Hindlimb muscle (tissue), 1 donor: ENCODE measurements at regions not wholly inside any gene's neighbourhood (a gene's known extent, or its start where the extent isn't known, plus 50 kb on each side); places are given as distances from the start of the nearest gene placed in this dataset.
"Not testable (repeated sequence)": the region's sequence is repeated elsewhere in the genome, so short reads cannot be mapped to it uniquely, and the experiment has no call there.

Experiments
- DNase-seq: peaks from one replicate; pipeline ENCODE4 v3.0.0-alpha.2; 2013

DNA sequence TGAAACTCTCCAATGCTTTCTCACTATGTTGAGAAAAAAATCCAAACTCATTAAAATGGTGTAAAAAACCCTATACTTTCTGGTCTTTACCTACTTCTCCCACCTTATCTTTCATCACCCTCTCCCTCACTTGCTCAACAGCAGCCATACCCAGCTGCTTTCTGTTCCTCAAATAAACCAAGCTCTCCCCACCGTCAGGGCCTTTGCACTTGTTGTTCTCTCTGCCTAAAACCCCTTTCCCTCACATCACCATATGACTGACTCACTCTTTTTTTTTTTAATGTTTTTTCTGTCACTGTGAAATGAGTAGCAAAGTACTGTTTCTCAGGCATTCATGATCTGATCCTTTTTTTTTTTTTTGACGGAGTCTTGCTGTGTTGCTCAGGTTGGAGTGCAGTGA, 122.3 kb upstream of the TMEM164 start:
- no peak for DNase-seq

DNA sequence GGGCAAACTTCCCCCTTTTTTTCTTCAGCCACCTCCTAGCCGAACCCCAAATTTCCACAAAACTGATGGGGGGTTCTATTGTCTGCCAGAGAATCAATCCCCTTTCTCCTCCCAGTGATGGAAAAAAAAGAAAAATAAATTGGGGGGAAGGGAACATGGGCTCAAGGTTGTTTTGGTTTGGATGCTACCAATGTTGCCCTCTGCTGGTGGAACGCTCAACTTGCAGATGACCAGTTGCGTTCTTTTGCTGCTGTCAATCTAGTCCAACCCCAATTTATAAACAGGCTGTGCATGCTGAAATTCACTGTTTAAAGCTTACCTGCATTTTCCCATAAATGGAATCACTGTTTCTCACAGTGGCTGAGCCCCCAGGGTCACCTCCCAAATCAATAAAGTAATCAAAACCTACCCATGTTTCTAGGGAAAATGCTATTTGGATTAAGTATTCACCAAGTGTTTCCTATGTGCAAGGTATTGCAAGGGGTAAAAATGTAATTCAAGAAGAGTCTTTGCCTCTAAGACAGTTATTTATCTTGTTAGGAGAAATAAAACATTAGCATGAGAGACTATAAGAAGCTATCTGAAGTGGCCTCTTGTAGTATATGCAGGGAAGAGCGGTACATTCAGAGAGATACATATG, 116.7 kb upstream of the TMEM164 start:
- DNase-seq, result no peak

DNA sequence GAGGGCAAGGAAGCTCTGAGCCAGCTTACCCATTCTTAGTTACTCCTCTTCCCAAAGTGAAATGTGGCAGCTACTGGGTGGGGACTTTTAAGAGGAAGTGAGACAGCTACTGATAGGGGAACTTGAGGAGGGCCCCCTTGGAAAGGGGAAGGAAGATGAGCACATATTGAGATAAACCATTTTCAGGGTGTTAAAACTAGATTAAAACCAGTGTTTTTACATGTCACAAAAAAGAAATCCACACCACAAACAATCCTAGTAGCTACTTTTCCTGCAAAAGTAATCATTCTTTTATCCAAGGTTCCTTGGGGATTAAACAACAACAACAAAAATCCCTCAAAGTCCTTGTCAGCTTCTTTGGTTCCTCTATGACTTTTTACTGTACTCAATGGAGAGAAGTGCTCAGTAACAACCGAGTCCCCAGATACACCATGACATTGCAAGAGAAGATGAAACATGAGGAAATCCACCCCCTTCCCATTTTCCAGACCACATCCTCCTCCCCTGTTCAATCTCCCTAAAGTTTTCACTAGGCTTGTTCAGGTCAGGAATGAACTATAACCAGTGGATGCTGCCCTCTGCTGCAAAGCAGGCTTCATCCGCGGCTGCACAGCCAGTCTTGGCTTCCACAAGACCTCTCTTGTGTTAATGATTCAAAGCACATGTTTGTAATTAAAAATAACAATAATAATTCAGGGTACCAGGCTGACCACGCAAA, 113.5 kb upstream of the TMEM164 start:
- DNase-seq, result no peak

DNA sequence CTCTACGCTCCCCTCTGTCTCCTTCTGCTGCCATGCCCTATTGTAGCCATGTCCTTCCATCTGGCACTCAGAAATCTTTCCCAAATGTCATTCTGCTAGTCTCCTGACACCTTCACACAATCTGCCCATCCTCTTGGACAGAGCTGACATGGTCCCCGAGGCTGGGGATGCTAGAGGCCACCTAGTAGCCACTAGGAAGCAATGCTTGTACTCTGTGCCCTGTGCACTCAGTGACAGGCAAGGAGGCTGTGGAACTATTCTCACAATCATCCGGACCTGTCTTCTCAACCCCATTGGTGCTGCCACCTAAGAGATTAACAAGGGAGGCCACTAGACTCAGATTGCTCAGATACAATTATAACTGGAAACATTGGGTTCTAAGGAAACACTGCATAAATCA, 112.6 kb upstream of the TMEM164 start:
- DNase-seq, result no peak

DNA sequence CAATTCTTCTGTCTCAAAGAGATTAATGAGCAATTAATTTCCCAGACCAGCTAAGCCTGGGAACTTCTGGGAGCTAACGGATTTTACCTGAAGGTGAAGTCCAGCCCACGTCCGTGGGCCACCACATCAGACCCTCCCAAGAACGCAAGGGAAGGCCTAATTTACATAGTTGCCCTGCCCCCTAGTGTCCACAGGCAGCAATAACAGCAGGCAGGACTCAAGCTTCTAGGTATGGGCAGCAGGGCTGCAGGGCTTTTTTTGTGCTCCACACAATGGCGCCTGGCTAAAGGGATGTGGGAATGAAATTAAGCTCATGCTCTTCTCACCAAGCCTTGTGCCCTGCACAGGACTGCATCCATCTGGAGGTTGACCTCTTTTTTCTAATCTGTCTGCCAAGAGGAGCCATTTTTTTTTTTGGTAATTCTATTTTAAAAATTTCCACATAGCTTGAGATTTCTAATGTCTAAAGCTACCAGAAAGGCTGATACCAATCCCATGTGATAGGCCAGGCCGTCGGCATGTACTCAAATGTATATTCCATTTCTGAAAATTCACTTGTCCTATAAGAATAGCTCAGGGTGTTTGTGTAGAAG, 111.9 kb upstream of the TMEM164 start:
- no peak for DNase-seq

DNA sequence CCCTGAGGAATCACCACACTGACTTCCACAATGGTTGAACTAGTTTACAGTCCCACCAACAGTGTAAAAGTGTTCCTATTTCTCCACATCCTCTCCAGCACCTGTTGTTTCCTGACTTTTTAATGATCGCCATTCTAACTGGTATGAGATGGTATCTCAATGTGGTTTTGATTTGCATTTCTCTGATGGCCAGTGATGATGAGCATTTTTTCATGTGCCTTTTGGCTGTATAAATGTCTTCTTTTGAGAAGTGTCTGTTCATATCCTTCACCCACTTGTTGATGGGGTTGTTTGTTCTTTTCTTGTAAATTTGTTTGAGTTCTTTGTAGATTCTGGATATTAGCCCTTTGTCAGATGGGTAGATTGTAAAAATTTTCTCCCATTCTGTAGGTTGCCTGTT, 106.9 kb upstream of the TMEM164 start:
- DNase-seq, result not testable (repeated sequence)

DNA sequence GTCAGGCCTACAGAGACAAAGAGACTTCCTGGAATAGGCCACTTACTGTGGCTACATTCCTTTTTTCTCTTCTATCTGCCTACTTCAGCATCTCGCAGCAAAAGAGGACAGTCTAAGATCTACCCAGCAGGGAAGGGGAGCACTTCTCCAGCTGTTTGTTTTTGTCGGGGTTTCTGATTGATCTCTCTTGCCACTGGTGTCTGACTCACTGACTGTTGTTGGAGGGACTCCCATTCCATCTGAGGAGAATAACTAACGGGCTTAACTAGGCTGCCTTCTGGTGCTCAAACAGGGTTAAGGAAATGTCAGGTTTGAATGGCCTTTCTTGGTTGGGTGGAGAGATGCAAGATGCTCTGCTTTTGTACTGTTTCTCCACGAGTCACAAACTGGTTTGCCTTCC, 100.2 kb upstream of the TMEM164 start:
- DNase-seq, result no peak

DNA sequence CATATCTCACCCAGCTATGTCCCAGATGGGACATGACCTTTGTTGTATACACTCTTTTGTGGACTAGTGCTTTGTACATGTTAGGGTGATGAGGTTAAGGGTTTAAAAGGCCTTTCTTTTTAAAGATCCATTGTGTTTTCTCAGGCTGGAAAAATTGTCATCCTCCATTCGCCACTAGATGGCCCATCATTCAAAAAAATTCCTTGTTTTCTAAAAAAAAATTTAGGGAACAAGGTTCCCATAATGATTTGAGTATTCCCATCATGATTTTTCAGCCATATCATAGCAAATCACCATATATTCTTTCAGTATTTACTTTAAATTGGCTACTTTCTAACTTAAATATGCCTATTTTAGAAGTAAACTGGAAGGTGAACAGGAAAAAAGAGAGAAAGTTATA, 91.9 kb upstream of the TMEM164 start:
- no peak for DNase-seq

DNA sequence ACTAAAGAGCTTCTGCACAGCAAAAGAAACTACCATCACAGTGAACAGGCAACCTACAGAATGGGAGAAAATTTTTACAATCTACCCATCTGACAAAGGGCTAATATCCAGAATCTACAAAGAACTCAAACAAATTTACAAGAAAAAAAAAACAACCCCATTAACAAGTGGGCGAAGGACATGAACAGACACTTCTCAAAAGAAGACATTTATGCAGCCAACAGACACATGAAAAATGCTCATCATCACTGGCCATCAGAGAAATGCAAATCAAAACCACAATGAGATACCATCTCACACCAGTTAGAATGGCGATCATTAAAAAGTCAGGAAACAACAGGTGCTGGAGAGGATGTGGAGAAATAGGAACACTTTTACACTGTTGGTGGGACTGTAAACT, 89.9 kb upstream of the TMEM164 start:
- DNase-seq, result not testable (repeated sequence)

DNA sequence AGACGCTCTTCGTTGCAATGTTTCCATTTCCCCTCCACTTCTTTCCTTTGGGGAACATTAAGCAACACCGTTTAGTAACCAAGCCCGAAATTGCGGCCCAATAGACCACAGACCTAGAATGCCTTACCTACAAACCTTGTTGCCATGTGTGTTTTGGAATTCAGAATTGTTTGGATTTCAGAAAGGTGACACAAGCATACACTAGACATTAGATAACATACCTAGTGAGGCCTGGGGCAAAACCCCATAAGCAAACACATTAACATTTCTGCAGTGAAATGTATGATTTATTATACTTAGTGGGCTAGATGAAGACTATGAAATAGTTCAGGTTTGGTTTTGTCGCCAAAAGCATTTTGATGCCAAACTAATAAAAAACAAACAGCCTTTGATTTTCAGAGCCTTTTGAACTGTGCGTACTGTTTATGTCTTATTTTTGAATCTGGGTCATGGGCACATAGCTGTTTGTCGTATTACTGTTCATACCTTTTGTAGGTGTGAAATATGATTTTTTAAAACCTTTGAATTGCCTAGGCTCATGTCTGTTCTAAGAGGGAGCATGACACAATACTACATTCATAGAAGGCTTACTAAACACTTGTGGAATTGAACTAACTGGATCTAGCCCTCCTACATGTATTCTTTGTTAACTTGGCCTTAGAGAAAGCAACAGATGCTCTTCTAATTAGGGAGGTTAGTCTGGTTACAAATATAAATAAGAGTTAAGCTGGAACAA, 88.6 kb upstream of the TMEM164 start:
- DNase-seq, result no peak

DNA sequence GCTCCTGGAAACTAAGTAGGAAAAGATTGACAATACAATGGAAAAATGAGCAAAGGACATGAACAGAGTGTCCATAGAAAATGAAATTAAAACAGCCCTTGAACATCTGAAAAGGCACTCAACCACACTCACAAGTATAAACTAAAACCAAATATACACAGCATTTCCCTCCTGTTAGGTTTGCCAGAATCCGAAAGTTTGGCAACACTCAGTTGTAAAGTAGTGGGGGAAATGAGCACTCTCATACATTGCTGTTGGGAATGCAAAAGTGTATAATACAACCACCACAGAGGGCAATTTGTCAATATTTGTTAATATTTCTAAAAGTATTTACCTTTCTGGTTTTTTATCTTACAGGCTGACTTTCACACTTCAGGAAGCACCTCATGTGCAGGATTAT, 84.2 kb upstream of the TMEM164 start:
- DNase-seq, result peak; percentile 11

DNA sequence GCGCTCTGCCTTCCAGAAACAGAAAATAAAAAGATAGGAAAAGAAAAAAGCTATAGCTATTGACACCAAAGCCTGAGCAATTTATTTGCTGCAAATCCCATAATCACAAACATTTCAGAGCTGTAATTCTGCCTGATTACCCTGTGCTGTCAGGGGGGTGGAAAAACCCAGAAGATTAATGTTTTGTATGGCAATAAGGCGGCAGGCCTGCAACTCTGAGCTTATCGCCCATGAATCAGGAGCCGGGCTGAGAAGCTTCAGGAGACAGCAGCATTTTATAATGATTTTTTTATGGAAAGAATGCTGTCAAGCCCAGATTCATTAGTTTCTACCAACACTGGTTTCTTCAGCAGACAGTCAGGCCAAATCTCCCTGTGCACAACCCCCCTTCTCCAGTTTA, 82.6 kb upstream of the TMEM164 start:
- DNase-seq, result no peak

DNA sequence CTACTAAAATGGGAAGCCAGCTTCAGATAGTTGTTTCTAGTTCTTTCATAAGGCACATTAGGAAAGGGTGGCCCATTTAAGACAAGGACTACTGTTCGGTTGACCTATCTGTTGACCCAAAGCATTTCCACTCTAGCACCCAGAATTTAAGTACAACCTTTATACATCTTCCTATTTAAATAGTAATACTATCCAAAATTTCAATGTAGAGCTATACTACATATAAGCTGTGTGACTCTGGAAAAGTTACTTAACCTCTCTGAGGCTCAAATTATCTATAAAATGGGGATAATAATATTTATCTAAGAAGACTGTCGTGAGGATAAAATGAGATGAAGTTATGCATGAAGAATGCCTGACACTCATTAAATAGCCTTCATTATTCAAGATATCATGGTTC, 82.0 kb upstream of the TMEM164 start:
- DNase-seq, result no peak

DNA sequence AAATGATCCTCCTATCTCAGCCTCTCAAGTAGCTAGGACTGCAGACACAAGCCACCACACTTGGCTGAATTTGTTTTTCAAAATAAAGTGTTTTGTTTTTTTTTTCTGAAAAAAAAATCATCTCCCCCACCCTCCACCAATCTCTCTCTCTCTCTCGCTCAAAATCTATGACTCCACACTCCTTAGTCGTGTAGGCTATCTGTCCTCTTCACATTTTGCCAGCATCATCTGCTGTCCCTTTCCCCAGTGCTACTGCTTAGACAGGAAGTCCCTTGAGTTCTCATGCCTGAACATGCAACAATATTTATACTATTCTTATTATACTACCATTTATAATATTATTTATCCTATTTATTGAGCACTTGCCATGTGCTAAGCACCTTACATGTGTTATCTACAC, 80.7 kb upstream of the TMEM164 start:
- DNase-seq, result no peak

DNA sequence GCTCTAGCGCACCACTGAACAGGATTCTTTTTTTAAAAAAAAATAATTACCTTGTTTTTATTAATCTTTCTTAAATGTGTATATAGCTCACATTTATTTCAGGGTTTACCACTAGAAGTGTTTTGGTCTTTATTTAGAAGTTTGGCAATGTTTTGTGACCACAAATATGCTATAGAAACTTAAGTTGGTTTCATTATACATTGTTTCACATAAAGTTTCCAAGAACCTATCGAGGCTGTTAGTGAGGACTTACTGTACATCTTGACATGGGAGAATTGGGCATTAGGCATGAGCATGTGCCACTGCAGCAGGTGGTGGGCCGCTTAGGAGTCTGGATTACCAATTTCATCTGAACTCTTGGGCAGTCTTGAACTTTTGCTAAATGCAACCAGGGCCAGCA, 77.9 kb upstream of the TMEM164 start:
- DNase-seq, result not testable (repeated sequence)

DNA sequence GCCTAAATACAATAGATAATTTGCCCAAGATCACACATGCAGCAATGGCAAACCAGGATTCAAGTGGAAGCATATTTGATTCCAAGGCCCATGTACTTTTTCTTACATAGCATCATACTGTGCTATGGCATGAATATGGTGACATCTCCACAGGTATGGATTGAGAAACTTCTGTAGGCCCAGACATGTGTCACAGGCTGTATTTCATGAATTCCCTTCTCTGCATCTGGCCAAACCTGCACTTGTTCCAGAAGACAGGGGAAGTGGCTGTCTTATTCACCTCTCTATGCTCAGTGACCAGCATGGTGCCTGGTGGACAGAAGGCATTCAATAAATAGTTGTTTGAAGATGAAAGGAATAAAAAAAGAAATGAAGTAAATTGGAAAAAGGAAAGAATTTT, 77.3 kb upstream of the TMEM164 start:
- DNase-seq, result no peak

DNA sequence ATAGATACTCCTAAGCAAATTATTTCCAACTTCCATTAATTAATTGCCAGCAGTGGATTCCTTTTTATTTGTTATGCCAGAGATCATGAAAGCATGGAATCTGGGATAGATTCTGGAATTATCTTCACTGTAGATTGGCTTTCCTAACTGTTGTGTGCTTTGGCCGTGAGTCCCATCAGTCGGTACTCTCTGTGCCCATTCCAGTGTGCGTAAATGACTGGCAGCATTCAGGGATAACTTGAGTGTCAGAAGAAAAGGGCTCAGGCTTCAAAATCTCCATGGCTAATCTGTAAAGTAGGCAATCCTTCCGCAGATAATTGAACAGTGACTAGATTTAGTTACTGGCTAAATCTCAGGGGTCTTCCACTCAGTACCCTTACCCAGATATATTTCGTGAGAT, 76.8 kb upstream of the TMEM164 start:
- no peak for DNase-seq

DNA sequence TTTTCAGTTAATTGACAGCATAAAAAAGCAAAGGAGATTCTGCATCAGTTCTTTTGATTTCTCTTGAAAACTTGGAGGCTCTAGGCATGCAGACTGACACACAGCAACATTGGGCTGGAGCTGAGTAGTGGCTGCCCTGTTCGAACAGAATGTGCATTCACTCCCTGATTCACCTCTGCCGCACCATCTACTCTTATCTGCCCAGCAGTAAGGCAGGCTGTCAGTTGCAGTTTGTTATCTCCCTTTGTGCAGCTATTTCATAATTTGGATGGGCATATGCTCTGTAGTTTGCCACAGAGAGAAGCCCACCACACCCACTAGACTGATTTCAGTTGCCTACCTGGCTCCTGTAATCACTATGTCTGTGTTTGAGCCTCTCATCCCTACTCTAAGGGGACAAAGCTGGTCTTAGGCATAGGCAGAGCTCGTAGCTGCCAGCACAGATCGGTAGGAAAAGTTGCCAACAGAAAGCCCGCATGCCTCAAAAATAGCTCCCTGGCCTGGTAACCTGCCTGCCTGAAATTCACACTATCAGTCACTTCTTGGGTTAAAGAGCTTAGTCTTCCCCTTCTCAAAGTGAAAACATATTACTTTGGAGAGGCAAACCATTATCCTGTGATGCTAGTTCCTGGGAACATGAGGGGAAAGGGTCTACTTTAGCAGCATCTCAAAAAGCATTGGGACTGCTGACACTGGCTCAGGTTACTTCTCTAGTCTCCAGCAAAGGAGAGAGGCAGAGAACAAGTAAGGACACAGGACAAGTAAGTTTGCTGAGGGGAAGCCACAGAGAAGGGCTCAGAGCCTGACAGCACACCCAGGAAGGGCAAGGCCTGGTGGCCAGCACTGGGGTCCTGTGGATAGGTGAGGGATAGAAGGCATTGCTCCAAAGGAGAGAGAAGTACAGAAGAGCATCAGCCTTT, 75.9 kb upstream of the TMEM164 start:
- DNase-seq, result no peak

DNA sequence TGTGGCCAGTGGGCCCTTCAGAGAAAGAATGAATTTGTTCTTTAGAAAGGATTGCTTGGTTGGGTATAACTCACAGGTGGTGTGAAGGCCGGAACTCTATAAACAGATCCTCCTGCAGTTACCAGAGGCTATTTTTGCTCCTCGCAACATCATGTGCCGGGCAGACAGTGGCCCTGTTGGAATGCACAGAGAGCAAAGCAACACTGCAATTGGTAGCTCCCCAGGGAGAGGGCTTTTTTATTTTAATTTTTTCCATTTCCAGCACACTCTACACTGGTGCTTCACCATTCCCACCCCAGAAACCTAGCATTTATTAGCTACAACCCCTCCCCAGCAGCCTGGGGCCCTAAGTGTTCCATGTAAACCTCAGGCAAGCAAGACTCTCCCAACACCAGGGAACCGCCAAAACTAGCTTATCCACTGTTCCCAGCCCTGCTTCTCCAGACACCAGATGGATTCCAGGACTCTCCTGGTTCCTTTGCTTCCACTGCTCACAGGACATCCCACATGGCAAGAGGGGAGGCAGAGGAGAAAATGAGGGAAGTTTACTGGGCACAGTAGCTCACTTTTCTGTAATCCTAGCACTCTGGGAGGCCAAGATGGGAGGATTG, 75.1 kb upstream of the TMEM164 start:
- no peak for DNase-seq

DNA sequence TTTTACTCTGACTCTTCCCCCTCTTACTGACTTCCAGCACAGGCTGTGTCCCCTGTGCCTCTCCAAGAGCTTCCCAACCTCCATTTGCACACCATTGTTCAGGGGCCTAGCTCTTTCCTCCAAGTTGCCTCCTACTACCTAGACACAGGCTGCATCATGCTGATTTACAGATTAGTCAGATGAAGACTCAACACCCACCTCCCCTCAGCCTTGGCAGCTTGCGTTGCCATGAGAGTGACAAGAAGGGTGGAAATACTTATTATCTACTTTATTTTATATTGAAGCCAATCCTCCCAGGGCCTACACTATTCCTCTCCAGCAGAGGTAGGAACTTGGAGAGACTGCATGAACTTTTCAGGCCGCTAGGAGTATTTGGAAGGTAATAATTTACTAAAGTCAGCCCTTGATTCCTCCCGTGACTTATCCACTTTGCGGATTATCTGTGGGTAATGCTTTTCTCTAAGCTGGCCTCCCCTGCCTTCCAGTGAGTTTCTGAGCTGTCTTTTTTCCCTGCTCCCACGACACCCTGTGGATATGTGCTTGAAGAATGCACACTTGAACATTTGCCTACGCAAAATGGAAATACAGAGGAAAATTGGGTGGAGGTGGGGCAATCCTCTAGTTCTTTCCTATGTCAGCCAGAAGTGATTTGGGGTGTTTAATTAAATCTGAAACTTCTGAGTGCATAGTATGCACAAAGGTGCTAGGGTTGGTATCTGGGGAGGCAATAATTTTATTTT, 74.1 kb upstream of the TMEM164 start:
- DNase-seq, result no peak

DNA sequence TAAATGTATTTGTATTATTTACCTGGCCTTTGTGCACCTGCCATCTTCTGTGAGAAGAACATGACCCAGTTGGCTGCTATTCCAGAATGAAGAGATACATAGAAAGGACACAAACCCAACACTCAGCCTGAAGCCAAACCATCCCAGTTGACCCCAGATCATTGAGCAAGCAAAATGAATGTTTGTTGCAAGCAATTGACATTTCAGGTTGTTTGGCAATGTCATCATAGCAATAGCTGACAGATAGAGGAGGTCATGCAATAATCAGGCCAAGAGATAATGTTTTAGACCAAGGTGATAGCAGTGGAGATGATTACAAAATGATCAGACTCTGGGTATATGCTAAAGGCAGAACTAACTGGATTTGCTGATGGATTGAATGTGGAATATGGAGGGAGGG, 71.2 kb upstream of the TMEM164 start:
- no peak for DNase-seq
